GM12874 (cell line): ENCODE measurements at regions not wholly inside any gene's neighbourhood (a gene's known extent, or its start where the extent isn't known, plus 50 kb on each side); places are given as distances from the start of the nearest gene placed in this dataset.

Experiments used
- TF ChIP-seq, protein P1 (sequence below): IDR thresholded peaks from 2 replicates; pipeline ENCODE4 v1.5.1; 2011; ENCODE audit warnings: low read depth, mild to moderate bottlenecking, control low read depth, low read length, moderate library complexity; ENCODE audit not compliant: insufficient read depth

DNA sequence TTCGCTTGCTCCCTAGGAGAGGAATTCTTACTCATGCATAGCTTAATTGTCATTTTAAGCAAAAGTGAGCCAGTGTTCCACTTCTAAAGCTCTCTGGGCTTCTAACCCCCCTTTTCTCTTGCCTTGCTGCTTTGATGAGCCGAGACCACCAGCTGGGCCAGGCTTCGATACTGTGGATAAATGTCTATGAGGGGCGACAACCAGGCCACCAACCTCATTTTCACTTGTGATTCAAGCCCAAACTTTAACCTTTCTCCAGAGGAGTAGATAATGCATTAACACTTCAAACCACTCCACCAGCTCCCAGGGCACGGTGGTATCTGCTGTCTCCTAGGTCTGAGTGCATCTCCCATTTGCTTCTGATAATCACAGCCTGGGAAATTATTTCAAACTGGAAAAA lies 205.6 kb downstream of the PSAT1 start:
- TF ChIP-seq, protein P1, sequence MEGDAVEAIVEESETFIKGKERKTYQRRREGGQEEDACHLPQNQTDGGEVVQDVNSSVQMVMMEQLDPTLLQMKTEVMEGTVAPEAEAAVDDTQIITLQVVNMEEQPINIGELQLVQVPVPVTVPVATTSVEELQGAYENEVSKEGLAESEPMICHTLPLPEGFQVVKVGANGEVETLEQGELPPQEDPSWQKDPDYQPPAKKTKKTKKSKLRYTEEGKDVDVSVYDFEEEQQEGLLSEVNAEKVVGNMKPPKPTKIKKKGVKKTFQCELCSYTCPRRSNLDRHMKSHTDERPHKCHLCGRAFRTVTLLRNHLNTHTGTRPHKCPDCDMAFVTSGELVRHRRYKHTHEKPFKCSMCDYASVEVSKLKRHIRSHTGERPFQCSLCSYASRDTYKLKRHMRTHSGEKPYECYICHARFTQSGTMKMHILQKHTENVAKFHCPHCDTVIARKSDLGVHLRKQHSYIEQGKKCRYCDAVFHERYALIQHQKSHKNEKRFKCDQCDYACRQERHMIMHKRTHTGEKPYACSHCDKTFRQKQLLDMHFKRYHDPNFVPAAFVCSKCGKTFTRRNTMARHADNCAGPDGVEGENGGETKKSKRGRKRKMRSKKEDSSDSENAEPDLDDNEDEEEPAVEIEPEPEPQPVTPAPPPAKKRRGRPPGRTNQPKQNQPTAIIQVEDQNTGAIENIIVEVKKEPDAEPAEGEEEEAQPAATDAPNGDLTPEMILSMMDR = no peak

DNA sequence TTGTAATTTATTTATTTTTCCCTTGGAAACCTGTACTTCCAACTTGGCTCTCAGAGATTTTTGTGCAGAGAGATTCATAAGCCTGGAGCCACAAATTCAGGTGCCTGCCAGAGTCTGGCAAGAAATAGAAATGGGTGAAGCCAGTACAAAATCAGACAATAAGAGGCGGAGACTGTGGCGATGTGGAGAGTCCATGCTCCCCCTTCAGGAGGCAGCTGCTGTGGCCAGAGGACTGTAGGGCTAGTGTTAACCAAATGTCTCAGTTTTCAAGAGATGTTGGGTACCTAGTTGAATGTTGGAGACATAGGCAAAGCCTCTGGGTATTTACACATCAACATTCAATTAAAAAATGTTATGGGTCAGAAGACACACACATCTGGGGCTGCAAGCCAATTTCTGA lies 208.6 kb downstream of the PSAT1 start:
- TF ChIP-seq, protein P1 = no peak

DNA sequence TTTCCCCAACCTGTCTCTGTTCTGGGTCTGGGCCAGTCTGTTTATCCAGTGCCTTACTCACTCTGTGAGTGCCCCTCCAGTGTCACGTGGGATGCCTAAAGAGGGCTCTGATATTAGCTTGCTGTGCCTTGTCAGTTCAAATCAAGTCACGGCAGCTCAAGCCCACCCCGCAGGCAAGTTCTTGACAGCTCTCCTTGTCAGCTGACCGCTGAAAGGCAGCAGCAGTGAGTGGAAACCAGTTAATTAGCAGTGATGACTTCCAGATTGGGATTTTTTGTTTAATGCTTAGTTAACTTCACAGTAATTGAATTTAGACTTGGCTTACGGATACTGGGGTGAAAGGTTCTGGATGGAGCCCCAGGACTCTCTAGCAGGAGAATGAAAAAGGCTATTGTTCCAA lies 210.1 kb downstream of the PSAT1 start:
- TF ChIP-seq, protein P1 = no peak

DNA sequence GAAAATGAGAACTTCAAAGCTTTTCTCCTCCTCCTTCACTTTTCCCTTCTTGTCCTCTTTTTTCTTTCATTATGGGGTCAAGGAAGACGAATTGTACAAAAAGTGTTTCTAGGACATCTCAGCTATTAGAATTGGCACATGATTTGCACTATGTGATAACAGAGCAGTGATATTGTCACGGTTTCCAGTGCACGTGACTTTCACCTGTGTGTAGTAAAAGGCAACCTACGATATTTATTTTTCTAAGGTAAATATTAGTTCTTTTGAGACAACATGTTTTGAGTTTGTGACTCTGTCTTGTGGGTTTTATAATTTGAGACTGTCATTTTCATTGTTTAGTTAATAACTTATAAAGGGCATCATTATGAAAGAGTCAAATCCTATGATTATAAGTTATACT lies 213.1 kb downstream of the PSAT1 start:
- TF ChIP-seq, protein P1 = no peak

DNA sequence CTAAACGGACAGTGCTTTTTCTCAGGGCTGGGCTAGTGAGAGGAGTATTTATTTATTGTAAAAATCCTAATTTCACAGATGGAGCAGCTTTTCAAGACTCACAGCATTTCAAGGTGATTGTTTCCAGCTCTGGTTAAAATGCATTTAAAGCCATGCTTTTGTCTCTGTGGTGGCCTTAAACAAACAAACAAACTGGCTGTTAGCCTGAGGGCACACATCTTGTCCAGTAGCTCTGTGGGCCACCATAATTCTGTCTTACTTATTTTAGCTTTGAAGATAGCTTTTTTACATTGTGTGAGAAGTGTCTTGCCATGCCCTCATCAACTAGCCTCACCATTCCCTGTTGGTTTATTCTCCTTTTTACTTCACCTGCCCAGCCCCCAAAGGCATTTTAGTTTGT lies 218.2 kb downstream of the PSAT1 start:
- TF ChIP-seq, protein P1 = no peak

DNA sequence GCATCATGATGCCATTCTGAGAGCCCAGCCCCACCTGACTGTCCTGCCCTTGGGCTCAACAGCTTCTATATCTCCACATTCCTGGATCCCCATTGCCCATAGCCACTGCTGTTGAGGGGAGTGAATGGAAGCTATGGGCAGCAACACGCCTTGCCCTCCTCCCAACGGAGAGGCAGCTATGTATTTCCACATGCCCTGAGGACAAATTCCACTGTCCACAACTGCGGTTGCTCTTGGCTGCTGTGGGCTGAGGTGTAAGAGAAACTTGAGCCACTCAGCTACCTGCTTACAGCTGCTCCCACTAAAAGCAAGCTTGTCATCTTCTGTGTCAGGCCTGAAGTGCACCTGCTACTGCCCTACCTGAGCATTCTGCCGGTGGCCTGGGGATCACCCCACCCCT lies 222.9 kb downstream of the PSAT1 start:
- TF ChIP-seq, protein P1 = no peak

DNA sequence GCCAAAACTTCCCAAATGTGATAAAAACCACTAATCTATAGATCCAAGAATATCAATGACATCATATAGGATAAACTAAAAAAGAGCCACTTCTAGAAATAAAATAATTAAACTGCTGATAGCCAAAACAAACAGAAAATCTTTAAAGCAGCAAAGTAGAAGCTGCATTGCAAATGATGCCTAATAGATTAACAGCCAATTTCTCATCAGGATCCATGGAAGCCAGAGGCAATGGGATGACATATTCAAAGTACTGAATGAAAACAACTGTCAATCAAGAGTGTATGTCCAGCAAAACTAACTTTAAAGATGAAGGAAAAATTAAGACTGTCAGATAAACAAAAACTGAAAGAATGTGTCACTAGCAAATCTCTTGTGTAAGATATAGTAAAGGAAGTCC lies 224.8 kb downstream of the PSAT1 start:
- TF ChIP-seq, protein P1 = no peak

DNA sequence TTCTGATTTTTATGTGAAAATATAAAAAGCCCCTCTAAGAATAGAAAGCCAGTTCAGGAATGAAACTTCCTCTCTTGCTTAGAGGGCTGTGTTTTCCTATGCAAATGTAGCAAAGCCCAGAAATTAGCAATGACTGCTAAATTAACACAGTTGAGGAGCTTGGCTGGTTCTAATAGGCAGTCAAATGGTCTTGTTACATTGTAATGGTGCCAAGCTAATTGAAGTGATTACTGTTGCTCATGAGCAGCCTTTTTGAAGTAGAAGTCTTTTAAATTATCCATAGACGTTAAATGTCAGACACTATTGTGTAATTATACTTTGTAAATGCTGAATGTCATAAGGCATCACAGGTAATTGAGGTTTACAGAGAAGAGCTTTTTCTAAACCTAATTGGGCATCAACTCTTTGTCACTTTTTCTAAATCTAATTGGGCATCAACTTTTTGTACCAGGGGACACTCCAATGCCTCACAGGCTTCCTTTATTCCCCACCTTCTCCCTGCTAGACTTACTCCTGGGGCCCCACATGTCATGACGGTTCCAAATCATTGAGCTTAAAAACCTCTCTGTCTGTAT lies 229.1 kb downstream of the PSAT1 start:
- TF ChIP-seq, protein P1 = no peak
